ENCODE measurements at regions not wholly inside any gene's neighbourhood (a gene's known extent, or its start where the extent isn't known, plus 50 kb on each side); places are given as distances from the start of the nearest gene placed in this dataset.

DNA sequence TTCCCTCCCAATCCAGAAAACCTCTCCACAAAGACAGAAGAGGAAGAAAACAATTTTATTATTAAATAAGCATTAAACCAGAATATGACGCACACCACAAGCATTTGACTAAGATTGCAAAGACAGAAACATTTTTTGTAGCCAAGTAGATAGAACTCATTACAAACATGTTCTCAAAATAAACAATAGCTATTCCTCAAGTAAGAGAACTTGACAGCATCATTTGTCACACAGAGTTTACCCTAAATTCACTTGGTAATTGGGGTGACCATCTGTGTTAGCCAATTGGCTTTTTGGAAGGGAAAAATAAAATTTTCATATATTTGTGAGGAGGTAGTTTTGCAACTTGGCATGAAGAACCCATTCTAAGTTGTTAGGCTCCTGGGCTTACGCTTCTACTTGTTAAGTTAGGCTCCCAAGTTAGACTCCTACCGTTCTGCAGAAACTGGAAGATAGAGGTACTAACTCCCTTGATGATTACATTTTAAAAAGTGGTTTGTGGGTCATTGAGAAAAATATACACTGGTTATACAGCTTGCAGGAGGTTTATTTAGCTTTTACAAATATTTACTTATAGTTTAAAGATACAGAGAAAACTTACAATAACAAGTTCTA lies 618.6 kb upstream of the CNTNAP2 start:
- TF ChIP-seq EZH2 (IDR thresholded peaks at IDR 0.05; ENCODE audit: borderline replicate concordance, insufficient read depth, low read length, poor library complexity, severe bottlenecking): no peak
- TF ChIP-seq, protein P1, sequence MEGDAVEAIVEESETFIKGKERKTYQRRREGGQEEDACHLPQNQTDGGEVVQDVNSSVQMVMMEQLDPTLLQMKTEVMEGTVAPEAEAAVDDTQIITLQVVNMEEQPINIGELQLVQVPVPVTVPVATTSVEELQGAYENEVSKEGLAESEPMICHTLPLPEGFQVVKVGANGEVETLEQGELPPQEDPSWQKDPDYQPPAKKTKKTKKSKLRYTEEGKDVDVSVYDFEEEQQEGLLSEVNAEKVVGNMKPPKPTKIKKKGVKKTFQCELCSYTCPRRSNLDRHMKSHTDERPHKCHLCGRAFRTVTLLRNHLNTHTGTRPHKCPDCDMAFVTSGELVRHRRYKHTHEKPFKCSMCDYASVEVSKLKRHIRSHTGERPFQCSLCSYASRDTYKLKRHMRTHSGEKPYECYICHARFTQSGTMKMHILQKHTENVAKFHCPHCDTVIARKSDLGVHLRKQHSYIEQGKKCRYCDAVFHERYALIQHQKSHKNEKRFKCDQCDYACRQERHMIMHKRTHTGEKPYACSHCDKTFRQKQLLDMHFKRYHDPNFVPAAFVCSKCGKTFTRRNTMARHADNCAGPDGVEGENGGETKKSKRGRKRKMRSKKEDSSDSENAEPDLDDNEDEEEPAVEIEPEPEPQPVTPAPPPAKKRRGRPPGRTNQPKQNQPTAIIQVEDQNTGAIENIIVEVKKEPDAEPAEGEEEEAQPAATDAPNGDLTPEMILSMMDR (IDR thresholded peaks at IDR 0.05; ENCODE audit: poor library complexity, severe bottlenecking): no peak
- TF ChIP-seq RAD21 (conservative IDR thresholded peaks at IDR 0.05): no peak

All from neural cell (in vitro differentiated cells).